ENCODE measurements at regions not wholly inside any gene's neighbourhood (a gene's known extent, or its start where the extent isn't known, plus 50 kb on each side); places are given as distances from the start of the nearest gene placed in this dataset.
"Not testable (repeated sequence)": the region's sequence is repeated elsewhere in the genome, so short reads cannot be mapped to it uniquely, and the experiment has no call there.

- Histone ChIP-seq H3K36me3 (ENCODE audit: control insufficient read depth, insufficient read depth, low read length) (no peaks in the 10 kb centered on the region), H3K4me1 (ENCODE audit: control insufficient read depth, insufficient read depth, low read length) (peaks cover 10% of the 10 kb centered on the region), H3K27me3 (ENCODE audit: control insufficient read depth, insufficient read depth, low read length) (no peaks in the 10 kb centered on the region), H3K27ac (ENCODE audit: low read depth, low read length) (no peak overlapping the region), H3K4me3 (ENCODE audit: low read depth, low read length) (no peak overlapping the region), H3K9me3 (ENCODE audit: control insufficient read depth, insufficient read depth, low read depth, low read length) (no peaks in the 10 kb centered on the region), H3K9ac (ENCODE audit: low read length) (no peak overlapping the region)
Observed at GRCh38 chr5:44051591-44051990, 337.6 kb downstream of the FGF10 start.

GRCh38 chr5:44048276-44048984 is 340.8 kb downstream of the FGF10 start:
- no peaks in the 10 kb centered on the region for H3K36me3 ChIP-seq (ENCODE audit: control insufficient read depth, insufficient read depth, low read length)
- H3K9me3 ChIP-seq (ENCODE audit: control insufficient read depth, insufficient read depth, low read depth, low read length) = peaks cover 7% of the 10 kb centered on the region; the same call in 1 of the 2 replicates
- H3K4me1 ChIP-seq (ENCODE audit: control insufficient read depth, insufficient read depth, low read length) = peaks cover 10% of the 10 kb centered on the region
- no peaks in the 10 kb centered on the region for H3K27me3 ChIP-seq (ENCODE audit: control insufficient read depth, insufficient read depth, low read length)
- H3K4me3 ChIP-seq (ENCODE audit: low read depth, low read length) = no peak overlapping the region
- H3K27ac ChIP-seq (ENCODE audit: low read depth, low read length) = no peak overlapping the region
- H3K9ac ChIP-seq (ENCODE audit: low read length) = no peak overlapping the region

- H3K4me1 ChIP-seq (ENCODE audit: control insufficient read depth, insufficient read depth, low read length) = peaks cover 10% of the 10 kb centered on the region
- no peaks in the 10 kb centered on the region for H3K27me3 ChIP-seq (ENCODE audit: control insufficient read depth, insufficient read depth, low read length)
- no peak overlapping the region for H3K9ac ChIP-seq (ENCODE audit: low read length)
- H3K36me3 ChIP-seq (ENCODE audit: control insufficient read depth, insufficient read depth, low read length) = no peaks in the 10 kb centered on the region
- peaks cover 7% of the 10 kb centered on the region; the same call in 1 of the 2 replicates for H3K9me3 ChIP-seq (ENCODE audit: control insufficient read depth, insufficient read depth, low read depth, low read length)
- H3K4me3 ChIP-seq (ENCODE audit: low read depth, low read length) = no peak overlapping the region
- H3K27ac ChIP-seq (ENCODE audit: low read depth, low read length) = no peak overlapping the region
Observed at GRCh38 chr5:44046619-44047364, 342.4 kb downstream of the FGF10 start.

- not testable (repeated sequence) for H3K27ac ChIP-seq (ENCODE audit: low read depth, low read length); H3K4me1 ChIP-seq (ENCODE audit: control insufficient read depth, insufficient read depth, low read length); H3K36me3 ChIP-seq (ENCODE audit: control insufficient read depth, insufficient read depth, low read length); H3K27me3 ChIP-seq (ENCODE audit: control insufficient read depth, insufficient read depth, low read length); H3K9ac ChIP-seq (ENCODE audit: low read length); H3K4me3 ChIP-seq (ENCODE audit: low read depth, low read length)
- peaks cover 18% of the 10 kb centered on the region for H3K9me3 ChIP-seq (ENCODE audit: control insufficient read depth, insufficient read depth, low read depth, low read length)
Observed at GRCh38 chr5:44044549-44044948, 344.7 kb downstream of the FGF10 start.

GRCh38 chr5:44028226-44028625 is 361.0 kb downstream of the FGF10 start:
- H3K36me3 ChIP-seq (ENCODE audit: control insufficient read depth, insufficient read depth, low read length) = no peaks in the 10 kb centered on the region

GRCh38 chr5:44022622-44023021 is 366.6 kb downstream of the FGF10 start:
- Histone ChIP-seq H3K9me3 (ENCODE audit: control insufficient read depth, insufficient read depth, low read depth, low read length) (no peaks in the 10 kb centered on the region), H3K27me3 (ENCODE audit: control insufficient read depth, insufficient read depth, low read length) (no peaks in the 10 kb centered on the region), H3K4me3 (ENCODE audit: low read depth, low read length) (no peak overlapping the region), H3K36me3 (ENCODE audit: control insufficient read depth, insufficient read depth, low read length) (no peaks in the 10 kb centered on the region), H3K4me1 (ENCODE audit: control insufficient read depth, insufficient read depth, low read length) (no peaks in the 10 kb centered on the region), H3K27ac (ENCODE audit: low read depth, low read length) (no peak overlapping the region), H3K9ac (ENCODE audit: low read length) (no peak overlapping the region)

More at GRCh38 chr5:44028226-44028625, 361.0 kb downstream of the FGF10 start:
- H3K9me3 ChIP-seq (ENCODE audit: control insufficient read depth, insufficient read depth, low read depth, low read length) = no peaks in the 10 kb centered on the region
- no peaks in the 10 kb centered on the region for H3K27me3 ChIP-seq (ENCODE audit: control insufficient read depth, insufficient read depth, low read length)
- no peak overlapping the region for H3K27ac ChIP-seq (ENCODE audit: low read depth, low read length)
- no peak overlapping the region for H3K4me3 ChIP-seq (ENCODE audit: low read depth, low read length)
- no peaks in the 10 kb centered on the region for H3K4me1 ChIP-seq (ENCODE audit: control insufficient read depth, insufficient read depth, low read length)
- H3K9ac ChIP-seq (ENCODE audit: low read length) = no peak overlapping the region

- no peak overlapping the region for H3K9ac ChIP-seq (ENCODE audit: low read length)
- H3K9me3 ChIP-seq (ENCODE audit: control insufficient read depth, insufficient read depth, low read depth, low read length) = peaks cover 19% of the 10 kb centered on the region
- H3K36me3 ChIP-seq (ENCODE audit: control insufficient read depth, insufficient read depth, low read length) = no peaks in the 10 kb centered on the region
- no peaks in the 10 kb centered on the region for H3K27me3 ChIP-seq (ENCODE audit: control insufficient read depth, insufficient read depth, low read length)
- H3K4me1 ChIP-seq (ENCODE audit: control insufficient read depth, insufficient read depth, low read length) = no peaks in the 10 kb centered on the region
- no peak overlapping the region for H3K4me3 ChIP-seq (ENCODE audit: low read depth, low read length)
- no peak overlapping the region for H3K27ac ChIP-seq (ENCODE audit: low read depth, low read length)
Observed at GRCh38 chr5:44011518-44011917, 377.7 kb downstream of the FGF10 start.

- Histone ChIP-seq H3K36me3 (ENCODE audit: control insufficient read depth, insufficient read depth, low read length) (no peaks in the 10 kb centered on the region), H3K27ac (ENCODE audit: low read depth, low read length) (no peak overlapping the region), H3K9me3 (ENCODE audit: control insufficient read depth, insufficient read depth, low read depth, low read length) (peaks cover 4% of the 10 kb centered on the region; the same call in 1 of the 2 replicates), H3K27me3 (ENCODE audit: control insufficient read depth, insufficient read depth, low read length) (no peaks in the 10 kb centered on the region), H3K9ac (ENCODE audit: low read length) (no peak overlapping the region), H3K4me1 (ENCODE audit: control insufficient read depth, insufficient read depth, low read length) (peaks cover 4% of the 10 kb centered on the region; the same call in 1 of the 2 replicates), H3K4me3 (ENCODE audit: low read depth, low read length) (no peak overlapping the region)
Observed at GRCh38 chr5:44002381-44002901, 386.8 kb downstream of the FGF10 start.

GRCh38 chr5:44001675-44002380 is 387.4 kb downstream of the FGF10 start:
- peaks cover 4% of the 10 kb centered on the region; the same call in 1 of the 2 replicates for H3K9me3 ChIP-seq (ENCODE audit: control insufficient read depth, insufficient read depth, low read depth, low read length)
- H3K9ac ChIP-seq (ENCODE audit: low read length) = no peak overlapping the region
- no peaks in the 10 kb centered on the region for H3K36me3 ChIP-seq (ENCODE audit: control insufficient read depth, insufficient read depth, low read length)
- H3K27me3 ChIP-seq (ENCODE audit: control insufficient read depth, insufficient read depth, low read length) = no peaks in the 10 kb centered on the region
- peaks cover 6% of the 10 kb centered on the region; the same call in 1 of the 2 replicates for H3K4me1 ChIP-seq (ENCODE audit: control insufficient read depth, insufficient read depth, low read length)
- no peak overlapping the region for H3K4me3 ChIP-seq (ENCODE audit: low read depth, low read length)
- no peak overlapping the region for H3K27ac ChIP-seq (ENCODE audit: low read depth, low read length)

GRCh38 chr5:44001236-44001635 is 388.0 kb downstream of the FGF10 start:
- H3K9me3 ChIP-seq (ENCODE audit: control insufficient read depth, insufficient read depth, low read depth, low read length) = no peaks in the 10 kb centered on the region
- H3K4me1 ChIP-seq (ENCODE audit: control insufficient read depth, insufficient read depth, low read length) = peaks cover 6% of the 10 kb centered on the region; the same call in 1 of the 2 replicates
- H3K36me3 ChIP-seq (ENCODE audit: control insufficient read depth, insufficient read depth, low read length) = no peaks in the 10 kb centered on the region
- no peaks in the 10 kb centered on the region for H3K27me3 ChIP-seq (ENCODE audit: control insufficient read depth, insufficient read depth, low read length)
- no peak overlapping the region for H3K27ac ChIP-seq (ENCODE audit: low read depth, low read length)
- no peak overlapping the region for H3K9ac ChIP-seq (ENCODE audit: low read length)
- no peak overlapping the region for H3K4me3 ChIP-seq (ENCODE audit: low read depth, low read length)

Data from HUES6 (cell line).